Activated T-helper 2 cell treated with anti-CD3 and anti-CD28 coated beads, Interferon-gamma antibody, Interleukin-2, Interleukin-4, amounts not matched to agents 10 μg/mL and 5 μg/mL and 100 μg/mL, durations not matched to agents 14 hours and 24 hours and 36 hours (primary cell): ENCODE measurements at regions not wholly inside any gene's neighbourhood (a gene's known extent, or its start where the extent isn't known, plus 50 kb on each side); places are given as distances from the start of the nearest gene placed in this dataset.

Experiments used
- DNase-seq: peaks from one replicate; pipeline ENCODE4 v3.0.0; 2021; ENCODE audit warnings: low spot score
- H3K27ac Mint-ChIP-seq: one replicate; pipeline ENCODE4 v1.8.0; 2021; ENCODE audit warnings: mixed read lengths
- H3K27me3 Mint-ChIP-seq: one replicate; pipeline ENCODE4 v1.8.0; 2021; ENCODE audit warnings: low read depth, mixed read lengths
- H3K36me3 Mint-ChIP-seq: one replicate; pipeline ENCODE4 v1.8.0; 2021; ENCODE audit warnings: low read depth, mixed read lengths
- H3K4me1 Mint-ChIP-seq: one replicate; pipeline ENCODE4 v1.8.0; 2021; ENCODE audit warnings: low read depth, mixed read lengths
- H3K4me3 Mint-ChIP-seq: one replicate; pipeline ENCODE4 v1.8.0; 2021; ENCODE audit warnings: low read depth, mild to moderate bottlenecking, moderate library complexity, mixed read lengths
- H3K9me3 Mint-ChIP-seq: one replicate; pipeline ENCODE4 v1.8.0; 2021; ENCODE audit warnings: mixed read lengths
- intact Hi-C: fragments of 100-400 bp; cut with micrococcal nuclease; formaldehyde crosslinking; loops from one replicate; pipeline ENCODE4 v1.15.1; 2023

DNA sequence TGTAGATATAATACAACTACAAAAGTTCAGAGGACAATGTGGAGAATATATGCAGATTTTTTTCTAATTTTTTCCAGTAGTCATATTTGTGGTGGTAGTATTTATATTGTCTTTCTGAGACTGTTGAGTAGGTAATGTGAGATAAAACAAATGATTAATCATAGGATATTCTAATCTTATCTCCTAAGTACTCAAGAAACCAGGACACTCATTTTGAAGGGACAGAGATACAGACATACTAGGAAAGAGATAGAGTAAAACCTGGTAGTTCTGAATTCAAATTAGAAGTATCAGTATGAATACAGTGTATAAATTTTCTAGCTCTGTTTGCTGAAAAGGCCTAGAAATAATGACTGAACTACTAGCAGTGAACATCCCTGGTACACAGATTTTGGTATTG, 141.7 kb upstream of the ASIC2 start:
- Mint-ChIP-seq H3K4me1 (no peaks in the 10 kb centered on the region), H3K36me3 (no peaks in the 10 kb centered on the region), H3K27ac (no peak overlapping the region), H3K9me3 (no peaks in the 10 kb centered on the region), H3K4me3 (no peak overlapping the region), H3K27me3 (no peaks in the 10 kb centered on the region)
- intact Hi-C loops, result no loop called here
- DNase-seq, result no peak

- intact Hi-C loops, result no loop called here
- Mint-ChIP-seq H3K4me3 (no peak overlapping the region), H3K27me3 (no peaks in the 10 kb centered on the region), H3K27ac (no peak overlapping the region), H3K9me3 (no peaks in the 10 kb centered on the region), H3K36me3 (no peaks in the 10 kb centered on the region), H3K4me1 (no peaks in the 10 kb centered on the region)
- DNase-seq, result no peak
Measured at GRCh38 chr17:33435721-33436301, 142.7 kb upstream of the ASIC2 start.

GRCh38 chr17:33436321-33436720, 143.2 kb upstream of the ASIC2 start:
- no peaks in the 10 kb centered on the region for H3K36me3 Mint-ChIP-seq
- H3K9me3 Mint-ChIP-seq, result no peaks in the 10 kb centered on the region
- H3K27me3 Mint-ChIP-seq, result no peaks in the 10 kb centered on the region
- H3K27ac Mint-ChIP-seq, result no peak overlapping the region
- H3K4me1 Mint-ChIP-seq, result no peaks in the 10 kb centered on the region
- no peak for DNase-seq
- no peak overlapping the region for H3K4me3 Mint-ChIP-seq
- intact Hi-C loops, result no loop called here

GRCh38 chr17:33438139-33438538, 145.0 kb upstream of the ASIC2 start:
- no peaks in the 10 kb centered on the region for H3K4me1 Mint-ChIP-seq

DNA sequence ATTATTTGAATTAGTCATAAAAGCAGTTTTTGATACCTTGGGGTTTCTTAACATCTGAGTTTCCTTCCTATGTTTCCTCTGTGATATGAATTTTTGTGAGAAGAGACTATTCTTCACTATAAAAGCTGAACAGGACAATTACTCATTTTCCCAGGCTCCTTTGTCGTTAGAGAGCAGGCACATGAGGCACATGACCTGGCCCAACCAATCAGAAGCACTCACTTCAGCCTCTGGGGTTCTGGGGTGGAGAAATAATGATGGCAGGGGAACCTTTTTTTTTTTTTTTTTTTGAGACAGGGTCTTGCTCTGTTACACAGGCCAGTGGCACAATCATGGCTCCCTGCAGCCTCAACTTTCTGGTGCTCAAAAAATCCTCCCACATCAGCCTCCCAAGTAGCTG, 145.5 kb upstream of the ASIC2 start:
- intact Hi-C loops, result no loop called here
- Mint-ChIP-seq H3K27me3 (no peaks in the 10 kb centered on the region), H3K36me3 (no peaks in the 10 kb centered on the region), H3K27ac (no peak overlapping the region), H3K9me3 (peaks cover 3% of the 10 kb centered on the region), H3K4me1 (no peaks in the 10 kb centered on the region), H3K4me3 (no peak overlapping the region)
- no peak for DNase-seq

More at GRCh38 chr17:33438139-33438538, 145.0 kb upstream of the ASIC2 start:
- DNase-seq, result no peak
- no peaks in the 10 kb centered on the region for H3K27me3 Mint-ChIP-seq
- intact Hi-C loops, result no loop called here
- H3K9me3 Mint-ChIP-seq, result peaks cover 2% of the 10 kb centered on the region
- no peak overlapping the region for H3K4me3 Mint-ChIP-seq
- H3K36me3 Mint-ChIP-seq, result no peaks in the 10 kb centered on the region
- no peak overlapping the region for H3K27ac Mint-ChIP-seq

GRCh38 chr17:33442320-33442719, 149.2 kb upstream of the ASIC2 start:
- Mint-ChIP-seq H3K4me3 (no peak overlapping the region), H3K36me3 (no peaks in the 10 kb centered on the region), H3K27ac (no peak overlapping the region), H3K27me3 (no peaks in the 10 kb centered on the region), H3K9me3 (peaks cover 3% of the 10 kb centered on the region), H3K4me1 (no peaks in the 10 kb centered on the region)
- DNase-seq, result no peak
- intact Hi-C loops, result no loop called here

- Mint-ChIP-seq H3K27ac (no peak overlapping the region), H3K4me3 (no peak overlapping the region), H3K36me3 (no peaks in the 10 kb centered on the region), H3K9me3 (peaks cover 7% of the 10 kb centered on the region), H3K4me1 (no peaks in the 10 kb centered on the region), H3K27me3 (no peaks in the 10 kb centered on the region)
- DNase-seq, result no peak
- intact Hi-C loops, result no loop called here
Measured at GRCh38 chr17:33444731-33445130, 151.6 kb upstream of the ASIC2 start.

DNA sequence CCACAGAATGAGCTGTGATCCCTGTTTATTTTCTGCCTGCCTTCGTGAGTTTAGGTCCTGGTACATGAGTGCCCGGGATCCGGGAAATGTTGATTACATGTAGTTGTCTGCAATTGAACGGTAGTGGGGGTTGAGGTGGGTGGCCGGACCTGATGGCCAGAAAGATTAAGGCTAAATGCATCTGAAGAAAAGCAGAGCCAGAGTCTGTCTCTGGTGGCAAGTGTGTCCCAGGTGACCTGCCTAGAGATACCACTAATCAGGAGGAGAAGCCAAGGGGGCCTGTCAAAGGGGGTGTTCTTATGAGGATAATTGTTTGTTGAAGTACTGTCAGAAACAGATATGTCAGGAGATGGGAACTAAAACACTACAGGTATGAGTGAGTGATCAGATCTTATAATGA, 154.0 kb upstream of the ASIC2 start:
- no peaks in the 10 kb centered on the region for H3K27me3 Mint-ChIP-seq
- no peaks in the 10 kb centered on the region for H3K36me3 Mint-ChIP-seq
- H3K9me3 Mint-ChIP-seq, result peaks cover 7% of the 10 kb centered on the region
- no peak overlapping the region for H3K4me3 Mint-ChIP-seq
- intact Hi-C loops, result no loop called here
- no peak for DNase-seq
- no peak overlapping the region for H3K27ac Mint-ChIP-seq
- no peaks in the 10 kb centered on the region for H3K4me1 Mint-ChIP-seq

DNA sequence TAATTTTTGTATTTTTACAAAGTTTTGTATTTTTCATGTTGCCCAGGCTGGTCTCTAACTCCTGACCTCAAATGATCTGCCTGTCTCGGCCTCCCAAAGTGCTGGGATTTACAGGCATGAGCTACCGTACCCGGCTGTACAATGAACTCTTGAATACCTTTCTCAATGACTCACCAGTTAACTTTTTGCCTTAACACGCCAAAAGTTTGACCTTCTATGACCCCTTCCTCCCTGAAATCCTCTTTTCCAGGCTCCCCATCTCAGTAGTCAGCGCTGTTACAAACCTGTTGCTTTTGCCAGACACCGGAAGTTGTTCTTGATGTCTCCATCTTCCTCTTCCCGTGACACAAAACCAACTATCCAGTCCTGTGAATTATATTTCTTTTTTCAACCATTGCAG, 158.1 kb upstream of the ASIC2 start:
- Mint-ChIP-seq H3K4me3 (no peak overlapping the region), H3K4me1 (no peaks in the 10 kb centered on the region), H3K27ac (no peak overlapping the region), H3K27me3 (peaks cover 3% of the 10 kb centered on the region), H3K36me3 (no peaks in the 10 kb centered on the region), H3K9me3 (peaks cover 4% of the 10 kb centered on the region)
- intact Hi-C loops, result no loop called here
- DNase-seq, result no peak

GRCh38 chr17:33457477-33457876, 164.4 kb upstream of the ASIC2 start:
- H3K9me3 Mint-ChIP-seq, result no peaks in the 10 kb centered on the region
- no peak overlapping the region for H3K4me3 Mint-ChIP-seq
- no peaks in the 10 kb centered on the region for H3K4me1 Mint-ChIP-seq
- intact Hi-C loops, result no loop called here
- no peaks in the 10 kb centered on the region for H3K36me3 Mint-ChIP-seq
- no peak overlapping the region for H3K27ac Mint-ChIP-seq
- peaks cover 3% of the 10 kb centered on the region for H3K27me3 Mint-ChIP-seq
- DNase-seq, result no peak

DNA sequence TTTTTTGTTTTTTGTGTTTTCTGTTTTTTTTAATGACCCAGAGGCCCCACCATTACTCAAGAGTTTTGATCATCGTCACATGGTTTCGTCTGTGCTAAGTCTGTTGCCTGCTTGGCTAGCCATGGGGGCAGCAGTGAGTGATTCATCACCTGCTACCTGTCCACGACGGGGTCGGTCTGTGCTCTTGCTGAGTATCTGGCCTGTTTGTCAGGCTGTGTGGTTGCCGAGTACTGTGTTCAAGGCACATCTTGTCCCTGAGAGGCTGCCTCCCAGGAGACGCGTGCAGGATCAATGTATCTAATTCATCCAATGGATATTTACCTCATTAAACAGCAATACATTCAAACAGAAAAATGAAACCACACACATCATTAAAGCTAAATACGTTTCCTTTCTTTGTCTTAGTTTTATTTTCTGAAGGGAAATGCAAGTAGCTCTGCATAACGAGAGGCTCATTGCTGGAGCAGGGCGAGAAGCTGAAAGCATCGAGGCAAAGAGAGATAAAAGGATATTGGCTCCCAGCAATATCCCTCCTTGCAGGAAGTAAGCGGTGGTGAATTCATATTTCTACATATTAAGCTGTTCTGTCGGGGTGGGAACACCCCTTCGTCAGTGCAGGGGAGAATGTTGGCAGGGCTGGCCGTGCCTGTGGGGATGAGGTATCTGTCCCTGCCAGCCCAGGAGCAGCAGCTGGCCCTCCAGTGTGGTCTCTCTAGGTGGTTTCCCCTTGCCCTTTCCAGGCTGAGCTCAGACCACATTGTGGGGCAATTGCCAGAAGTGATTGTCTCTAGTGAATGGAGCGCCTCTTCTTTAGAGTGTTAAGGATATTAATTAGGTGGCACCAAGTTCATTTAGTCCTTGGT, 166.2 kb upstream of the ASIC2 start:
- H3K36me3 Mint-ChIP-seq, result no peaks in the 10 kb centered on the region
- no peak overlapping the region for H3K27ac Mint-ChIP-seq
- intact Hi-C loops, result no loop called here
- no peaks in the 10 kb centered on the region for H3K9me3 Mint-ChIP-seq
- no peak overlapping the region for H3K4me3 Mint-ChIP-seq
- DNase-seq, result no peak
- H3K4me1 Mint-ChIP-seq, result no peaks in the 10 kb centered on the region
- H3K27me3 Mint-ChIP-seq, result peaks cover 1% of the 10 kb centered on the region

DNA sequence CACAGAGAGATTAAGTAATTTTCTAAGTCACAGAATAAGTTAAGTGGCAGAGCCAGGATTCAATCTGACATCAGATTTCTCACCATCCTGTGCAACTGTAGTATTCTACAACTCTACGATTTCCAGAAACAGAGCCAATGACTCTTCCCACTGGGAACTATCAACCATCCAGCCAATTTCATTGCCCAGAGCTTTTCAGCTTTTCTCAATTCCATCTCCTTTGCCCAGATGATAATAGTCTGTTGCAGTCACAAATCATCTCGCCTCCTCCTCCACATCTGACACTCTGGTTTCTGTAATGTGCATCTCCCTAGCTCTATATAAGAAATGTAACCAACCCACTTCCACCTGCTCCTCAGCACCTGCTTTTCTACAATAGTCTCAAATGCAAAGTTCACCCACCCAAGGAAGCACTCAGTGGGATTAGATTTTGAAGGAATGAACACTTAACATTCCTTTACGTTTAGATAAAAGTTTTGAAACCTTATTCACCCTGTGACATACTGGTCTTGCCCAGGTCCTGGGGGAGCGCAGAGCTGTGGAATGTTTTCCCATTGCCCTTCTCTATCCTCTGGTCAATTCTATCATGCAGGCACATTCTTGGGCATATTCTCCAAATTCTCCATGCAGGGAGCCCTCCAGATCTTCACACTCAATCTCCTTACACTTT, 167.8 kb upstream of the ASIC2 start:
- Mint-ChIP-seq H3K36me3 (no peaks in the 10 kb centered on the region), H3K27ac (no peak overlapping the region), H3K4me3 (no peak overlapping the region), H3K4me1 (no peaks in the 10 kb centered on the region), H3K9me3 (no peaks in the 10 kb centered on the region), H3K27me3 (peaks cover 1% of the 10 kb centered on the region)
- DNase-seq, result no peak
- intact Hi-C loops, result no loop called here

- intact Hi-C loops, result no loop called here
- Mint-ChIP-seq H3K36me3 (no peaks in the 10 kb centered on the region), H3K4me3 (no peak overlapping the region), H3K27ac (no peak overlapping the region), H3K9me3 (no peaks in the 10 kb centered on the region), H3K4me1 (no peaks in the 10 kb centered on the region), H3K27me3 (no peaks in the 10 kb centered on the region)
- no peak for DNase-seq
Measured at GRCh38 chr17:33463887-33464286, 170.8 kb upstream of the ASIC2 start.
